ENCODE measurements at regions not wholly inside any gene's neighbourhood (a gene's known extent, or its start where the extent isn't known, plus 50 kb on each side); places are given as distances from the start of the nearest gene placed in this dataset.

GRCh38 chrX:1012678-1013300 is 199.7 kb downstream of the CRLF2 start:
- ATAC-seq (ENCODE audit: low read depth) (no peak), DNase-seq (no peak)
- ChIA-PET POLR2A (no interaction called here), CTCF (no interaction called here)
- Histone ChIP-seq H3K36me3 (replicated peaks in 1 of 2; ENCODE audit: control extremely low read depth in 1 of 2, control insufficient read depth in 1 of 2, extremely low read depth in 1 of 2, insufficient read depth in 2 of 2, low read length in 1 of 2) (no peaks in the 10 kb centered on the region), H4K20me1 (ENCODE audit: control insufficient read depth, insufficient read depth, low read length, poor library complexity, severe bottlenecking) (no peaks in the 10 kb centered on the region), H2AFZ (ENCODE audit: insufficient read depth, low read depth, low read length, poor library complexity, severe bottlenecking) (no peak overlapping the region), H3K9me3 (ENCODE audit: control extremely low read depth in 1 of 3, control insufficient read depth in 2 of 3, insufficient read depth in 1 of 3, low read length in 2 of 3) (peaks cover 0 to 7% (median 0%) of the 10 kb centered on the region in 3 donors), H3K4me3 (ENCODE audit: control extremely low read depth in 1 of 5, extremely low read depth in 1 of 5, insufficient read depth in 1 of 5, low read depth in 2 of 5, low read length in 4 of 5) (no peak overlapping the region), H3K4me2 (replicated peaks; ENCODE audit: low read depth, low read length, poor library complexity, severe bottlenecking) (no peak overlapping the region), H3K9ac (ENCODE audit: low read length) (no peak overlapping the region), H3K27ac (ENCODE audit: low read length in 2 of 2) (no peak overlapping the region), H3K27me3 (replicated peaks in 1 of 4; ENCODE audit: control extremely low read depth in 1 of 4, control insufficient read depth in 3 of 4, insufficient read depth in 4 of 4, low read length in 3 of 4) (no peaks in the 10 kb centered on the region), H3K4me1 (ENCODE audit: control insufficient read depth in 2 of 2, insufficient read depth in 2 of 2, low read length in 2 of 2) (no peaks in the 10 kb centered on the region), H3K79me2 (ENCODE audit: control insufficient read depth, insufficient read depth, low read length) (no peaks in the 10 kb centered on the region)
- intact Hi-C loops (cut with micrococcal nuclease): no loop called here
- TF ChIP-seq EZH2 (IDR thresholded peaks at IDR 0.05; ENCODE audit: borderline replicate concordance, insufficient read depth, low read depth, low read length, poor library complexity, severe bottlenecking): no peak
- no peak for TF ChIP-seq CTCF (IDR thresholded peaks at IDR 0.05)
- Mint-ChIP-seq H3K9me3 (ENCODE audit: insufficient read depth) (no peaks in the 10 kb centered on the region), H3K4me1 (peaks cover 6% of the 10 kb centered on the region), H3K27me3 (no peaks in the 10 kb centered on the region), H3K27ac (peak overlapping the region; percentile 2), H3K4me3 (no peak overlapping the region)
- 86% methylated on average over 13 of the region's 16 CpGs for WGBS (ENCODE audit: insufficient coverage)

GRCh38 chrX:1011691-1012283 is 200.7 kb downstream of the CRLF2 start:
- no peaks in the 10 kb centered on the region for H4K20me1 ChIP-seq (ENCODE audit: control insufficient read depth, insufficient read depth, low read length, poor library complexity, severe bottlenecking)
- Mint-ChIP-seq H3K9me3 (ENCODE audit: insufficient read depth) (no peaks in the 10 kb centered on the region), H3K4me1 (peaks cover 6% of the 10 kb centered on the region), H3K27me3 (no peaks in the 10 kb centered on the region), H3K27ac (no peak overlapping the region), H3K4me3 (no peak overlapping the region)
- ChIA-PET POLR2A (no interaction called here), CTCF (no interaction called here)
- ATAC-seq (ENCODE audit: low read depth) (no peak), DNase-seq (no peak)
- intact Hi-C loops (cut with micrococcal nuclease): no loop called here
- no peaks in the 10 kb centered on the region for H3K36me3 ChIP-seq (replicated peaks in 1 of 2; ENCODE audit: control extremely low read depth in 1 of 2, control insufficient read depth in 1 of 2, extremely low read depth in 1 of 2, insufficient read depth in 2 of 2, low read length in 1 of 2)
- peaks cover 0 to 8% (median 0%) of the 10 kb centered on the region in 3 donors for H3K9me3 ChIP-seq (ENCODE audit: control extremely low read depth in 1 of 3, control insufficient read depth in 2 of 3, insufficient read depth in 1 of 3, low read length in 2 of 3)
- no peak for TF ChIP-seq CTCF (IDR thresholded peaks at IDR 0.05)
- no peak for TF ChIP-seq EZH2 (IDR thresholded peaks at IDR 0.05; ENCODE audit: borderline replicate concordance, insufficient read depth, low read depth, low read length, poor library complexity, severe bottlenecking)
- no peaks in the 10 kb centered on the region for H3K4me1 ChIP-seq (ENCODE audit: control insufficient read depth in 2 of 2, insufficient read depth in 2 of 2, low read length in 2 of 2)
- H2AFZ ChIP-seq (ENCODE audit: insufficient read depth, low read depth, low read length, poor library complexity, severe bottlenecking): no peak overlapping the region
- H3K4me2 ChIP-seq (replicated peaks; ENCODE audit: low read depth, low read length, poor library complexity, severe bottlenecking): no peak overlapping the region
- no peak overlapping the region for H3K9ac ChIP-seq (ENCODE audit: low read length)
- 100% methylated on average over 2 of the region's 12 CpGs for WGBS (ENCODE audit: insufficient coverage)
- H3K4me3 ChIP-seq (ENCODE audit: control extremely low read depth in 1 of 5, extremely low read depth in 1 of 5, insufficient read depth in 1 of 5, low read depth in 2 of 5, low read length in 4 of 5): no peak overlapping the region
- no peaks in the 10 kb centered on the region for H3K27me3 ChIP-seq (replicated peaks in 1 of 4; ENCODE audit: control extremely low read depth in 1 of 4, control insufficient read depth in 3 of 4, insufficient read depth in 4 of 4, low read length in 3 of 4)
- no peak overlapping the region for H3K27ac ChIP-seq (ENCODE audit: low read length in 2 of 2)
- no peaks in the 10 kb centered on the region for H3K79me2 ChIP-seq (ENCODE audit: control insufficient read depth, insufficient read depth, low read length)
